Vagina (tissue), 2 donors: ENCODE measurements at regions not wholly inside any gene's neighbourhood (a gene's known extent, or its start where the extent isn't known, plus 50 kb on each side); places are given as distances from the start of the nearest gene placed in this dataset.

Source experiments
- CTCF ChIP-seq, 3 experiments: fragments of 450-650 bp in 2 of 3; fragments of 200-600 bp in 1 of 3; sonication (generic) in 1 of 3; IDR thresholded peaks; one replicate each; pipeline ENCODE4 v1.5.1; 2017 to 2019; ENCODE audit warnings: antibody characterized with exemption in 3 of 3, mild to moderate bottlenecking in 2 of 3, moderate library complexity in 2 of 3
- POLR2A ChIP-seq, 2 donors: fragments of 450-650 bp; IDR thresholded peaks; one replicate each; pipeline ENCODE4 v1.6.1; 2017; ENCODE audit warnings: antibody characterized with exemption in 2 of 2, mild to moderate bottlenecking in 2 of 2, moderate library complexity in 2 of 2
- POLR2AphosphoS5 ChIP-seq, 2 donors: sonication (generic); formaldehyde crosslinking; IDR thresholded peaks; one replicate each; pipeline ENCODE4 v1.9.0; 2017; ENCODE audit warnings: antibody characterized with exemption in 2 of 2, mild to moderate bottlenecking in 2 of 2, low read depth in 1 of 2; ENCODE audit not compliant: insufficient read depth in 1 of 2

- TF ChIP-seq CTCF (IDR thresholded peaks at IDR 0.05) = no peak
- no peak for TF ChIP-seq POLR2AphosphoS5 (IDR thresholded peaks at IDR 0.05; ENCODE audit: insufficient read depth in 1 of 2, low read depth in 1 of 2)
- TF ChIP-seq POLR2A (IDR thresholded peaks at IDR 0.05) = no peak
Observed at GRCh38 chr1:68696221-68696620, 199.3 kb upstream of the DEPDC1 start.
